ENCODE measurements at regions not wholly inside any gene's neighbourhood (a gene's known extent, or its start where the extent isn't known, plus 50 kb on each side); places are given as distances from the start of the nearest gene placed in this dataset.

DNA sequence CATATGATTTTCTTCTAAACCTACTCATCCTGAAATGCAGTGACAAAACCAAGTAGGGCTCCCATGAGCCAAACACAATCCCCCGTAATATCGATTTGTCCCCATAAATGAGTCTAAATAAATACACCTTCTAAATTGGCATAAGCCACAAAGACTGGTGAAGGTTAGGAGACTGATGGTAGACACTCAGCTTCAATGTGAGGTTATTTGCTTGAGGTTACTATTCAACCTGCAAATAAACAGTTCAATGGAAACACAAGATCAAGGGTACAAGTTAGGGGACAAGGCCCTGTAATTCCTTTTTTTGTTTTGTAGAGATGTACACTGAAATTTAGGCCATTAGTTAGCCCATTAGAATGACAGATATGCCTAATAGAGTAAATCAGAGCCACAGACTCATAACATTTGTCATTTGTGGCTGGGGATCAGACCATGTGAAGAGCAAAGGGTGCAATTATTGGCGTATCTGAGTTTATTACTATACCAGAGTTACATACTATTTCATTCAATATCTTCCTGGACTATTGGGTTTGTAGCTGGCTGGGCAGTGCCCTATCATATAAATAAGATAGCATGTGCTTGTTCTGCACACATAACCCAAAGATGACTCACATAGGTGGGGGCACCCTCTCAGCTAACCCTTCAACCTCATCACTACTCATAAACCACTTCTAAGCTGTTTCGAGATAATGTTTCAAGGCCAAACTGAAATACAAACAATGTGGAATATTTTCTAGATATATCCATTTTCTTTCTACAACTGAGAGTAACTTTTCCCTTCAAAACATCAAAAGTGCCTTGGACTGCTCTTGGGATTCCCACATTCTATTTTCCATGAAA lies 695.3 kb downstream of the KCNA4 start:
- no peak overlapping the region for H3K4me3 ChIP-seq (ENCODE audit: low read length in 3 of 3)
- TF ChIP-seq, protein P1, sequence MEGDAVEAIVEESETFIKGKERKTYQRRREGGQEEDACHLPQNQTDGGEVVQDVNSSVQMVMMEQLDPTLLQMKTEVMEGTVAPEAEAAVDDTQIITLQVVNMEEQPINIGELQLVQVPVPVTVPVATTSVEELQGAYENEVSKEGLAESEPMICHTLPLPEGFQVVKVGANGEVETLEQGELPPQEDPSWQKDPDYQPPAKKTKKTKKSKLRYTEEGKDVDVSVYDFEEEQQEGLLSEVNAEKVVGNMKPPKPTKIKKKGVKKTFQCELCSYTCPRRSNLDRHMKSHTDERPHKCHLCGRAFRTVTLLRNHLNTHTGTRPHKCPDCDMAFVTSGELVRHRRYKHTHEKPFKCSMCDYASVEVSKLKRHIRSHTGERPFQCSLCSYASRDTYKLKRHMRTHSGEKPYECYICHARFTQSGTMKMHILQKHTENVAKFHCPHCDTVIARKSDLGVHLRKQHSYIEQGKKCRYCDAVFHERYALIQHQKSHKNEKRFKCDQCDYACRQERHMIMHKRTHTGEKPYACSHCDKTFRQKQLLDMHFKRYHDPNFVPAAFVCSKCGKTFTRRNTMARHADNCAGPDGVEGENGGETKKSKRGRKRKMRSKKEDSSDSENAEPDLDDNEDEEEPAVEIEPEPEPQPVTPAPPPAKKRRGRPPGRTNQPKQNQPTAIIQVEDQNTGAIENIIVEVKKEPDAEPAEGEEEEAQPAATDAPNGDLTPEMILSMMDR (IDR thresholded peaks at IDR 0.05; ENCODE audit: borderline replicate concordance, extremely low read depth, insufficient read depth): no peak
- DNase-seq: no peak
- H3K4me1 ChIP-seq (ENCODE audit: control insufficient read depth in 2 of 3, insufficient read depth in 2 of 3, low read depth in 1 of 3, low read length in 3 of 3): no peaks in the 10 kb centered on the region
- no peaks in the 10 kb centered on the region for H3K36me3 ChIP-seq (ENCODE audit: control insufficient read depth in 2 of 3, insufficient read depth in 3 of 3, low read length in 3 of 3)
- no peaks in the 10 kb centered on the region for H3K9me3 ChIP-seq (ENCODE audit: control insufficient read depth in 2 of 3, insufficient read depth in 1 of 3, low read length in 3 of 3)
- intact Hi-C loops (cut with DNase I): no loop called here
- FAIRE-seq: no peak
- no peak overlapping the region for H3K27ac ChIP-seq (ENCODE audit: low read depth in 2 of 2, low read length in 2 of 2)
- no peak overlapping the region for H3K9ac ChIP-seq (ENCODE audit: low read length in 3 of 3)
- no peaks in the 10 kb centered on the region for H3K27me3 ChIP-seq (ENCODE audit: control insufficient read depth, insufficient read depth, low read length)

DNA sequence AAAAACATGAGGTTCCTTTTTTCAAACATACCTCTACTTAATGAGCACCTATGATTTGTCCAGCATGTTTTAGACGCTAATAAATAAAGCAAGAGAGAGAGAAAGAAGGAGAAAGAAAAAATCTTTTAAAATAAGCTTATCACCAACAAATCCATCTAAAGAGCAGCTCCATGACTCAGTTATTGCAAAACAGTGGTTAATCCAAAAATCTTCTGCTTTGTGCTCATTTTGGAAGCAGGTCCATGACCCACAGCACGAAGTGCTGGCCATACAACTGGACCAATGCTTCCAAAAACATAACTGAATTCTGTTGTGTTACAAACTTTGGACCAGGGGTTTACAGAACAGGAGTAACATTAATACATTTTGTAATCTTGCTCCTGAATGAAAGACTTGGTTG lies 696.6 kb downstream of the KCNA4 start:
- Histone ChIP-seq H3K36me3 (ENCODE audit: control insufficient read depth in 2 of 3, insufficient read depth in 3 of 3, low read length in 3 of 3) (no peaks in the 10 kb centered on the region), H3K27ac (ENCODE audit: low read depth in 2 of 2, low read length in 2 of 2) (no peak overlapping the region), H3K4me3 (ENCODE audit: low read length in 3 of 3) (no peak overlapping the region), H3K27me3 (ENCODE audit: control insufficient read depth, insufficient read depth, low read length) (no peaks in the 10 kb centered on the region), H3K9me3 (ENCODE audit: control insufficient read depth in 2 of 3, insufficient read depth in 1 of 3, low read length in 3 of 3) (no peaks in the 10 kb centered on the region), H3K4me1 (ENCODE audit: control insufficient read depth in 2 of 3, insufficient read depth in 2 of 3, low read depth in 1 of 3, low read length in 3 of 3) (no peaks in the 10 kb centered on the region), H3K9ac (ENCODE audit: low read length in 3 of 3) (no peak overlapping the region)
- no peak for DNase-seq
- FAIRE-seq: no peak
- TF ChIP-seq, protein P1 (IDR thresholded peaks at IDR 0.05; ENCODE audit: borderline replicate concordance, extremely low read depth, insufficient read depth): no peak
- intact Hi-C loops (cut with DNase I): no loop called here

DNA sequence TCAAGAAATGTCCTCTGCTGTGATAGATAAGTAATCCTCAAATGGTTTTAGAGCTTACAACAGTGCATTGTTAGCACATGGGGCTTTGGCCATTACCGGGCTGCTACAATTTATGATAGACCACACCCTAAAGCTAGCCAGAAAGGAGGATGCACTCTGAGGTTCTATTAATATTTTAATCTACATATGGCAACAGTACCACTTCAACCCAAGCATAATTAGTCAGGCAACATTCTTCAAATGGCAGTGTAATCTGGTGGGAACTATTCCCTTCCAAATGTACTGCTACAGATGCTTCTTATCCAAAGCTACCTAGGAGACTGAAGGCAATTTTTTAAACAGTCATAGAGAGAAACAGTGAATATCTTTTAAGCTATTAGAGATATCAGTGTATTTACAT lies 697.6 kb downstream of the KCNA4 start:
- Histone ChIP-seq H3K27ac (ENCODE audit: low read depth in 2 of 2, low read length in 2 of 2) (no peak overlapping the region), H3K4me3 (ENCODE audit: low read length in 3 of 3) (no peak overlapping the region), H3K9me3 (ENCODE audit: control insufficient read depth in 2 of 3, insufficient read depth in 1 of 3, low read length in 3 of 3) (no peaks in the 10 kb centered on the region), H3K36me3 (ENCODE audit: control insufficient read depth in 2 of 3, insufficient read depth in 3 of 3, low read length in 3 of 3) (no peaks in the 10 kb centered on the region), H3K9ac (ENCODE audit: low read length in 3 of 3) (no peak overlapping the region), H3K27me3 (ENCODE audit: control insufficient read depth, insufficient read depth, low read length) (no peaks in the 10 kb centered on the region), H3K4me1 (ENCODE audit: control insufficient read depth in 2 of 3, insufficient read depth in 2 of 3, low read depth in 1 of 3, low read length in 3 of 3) (no peaks in the 10 kb centered on the region)
- TF ChIP-seq, protein P1 (IDR thresholded peaks at IDR 0.05; ENCODE audit: borderline replicate concordance, extremely low read depth, insufficient read depth): no peak
- FAIRE-seq (no peak), DNase-seq (no peak)
- intact Hi-C loops (cut with DNase I): no loop called here

Measured in kidney (tissue), 13 donors.